ENCODE measurements at regions not wholly inside any gene's neighbourhood (a gene's known extent, or its start where the extent isn't known, plus 50 kb on each side); places are given as distances from the start of the nearest gene placed in this dataset.

- TF ChIP-seq CTCF (IDR thresholded peaks at IDR 0.05; ENCODE audit: borderline replicate concordance, extremely low read depth, low read length, poor library complexity, severe bottlenecking) = no peak
- TF ChIP-seq EZH2 (IDR thresholded peaks at IDR 0.05; ENCODE audit: borderline replicate concordance, low read depth, low read length, severe bottlenecking) = no peak
Observed at GRCh38 chr9:16333691-16334090, 536.8 kb downstream of the BNC2 start.

Measured in DND-41 (cell line).